ENCODE measurements at regions not wholly inside any gene's neighbourhood (a gene's known extent, or its start where the extent isn't known, plus 50 kb on each side); places are given as distances from the start of the nearest gene placed in this dataset.

- no TSS peak for BruUV-seq (replicated peaks)
- Histone ChIP-seq H2AFZ (no peak overlapping the region), H3K27me3 (ENCODE audit: insufficient read depth, low read depth) (no peaks in the 10 kb centered on the region), H3K27ac (no peak overlapping the region), H4K20me1 (ENCODE audit: insufficient read depth) (no peaks in the 10 kb centered on the region), H3K4me3 (no peak overlapping the region), H3K9me2 (ENCODE audit: insufficient read depth) (no peaks in the 10 kb centered on the region), H3K4me2 (no peak overlapping the region), H3F3A (ENCODE audit: insufficient read depth, low read depth) (no peaks in the 10 kb centered on the region), H3K4me1 (replicated peaks; ENCODE audit: insufficient read depth) (peaks cover 7% of the 10 kb centered on the region), H3K79me2 (ENCODE audit: low read depth) (peaks cover 5% of the 10 kb centered on the region; the same call in 1 of the 2 replicates), H3K36me3 (ENCODE audit: low read depth) (0 out of 2 replicates have a peak, but pooled peaks cover 1% of the 10 kb centered on the region), H3K9me3 (ENCODE audit: insufficient read depth, low read depth) (no peaks in the 10 kb centered on the region)
- intact Hi-C loops (cut with micrococcal nuclease; ENCODE audit: unreplicated experiment): no loop called here
- TF ChIP-seq EZH2 (IDR thresholded peaks at IDR 0.05; ENCODE audit: low read depth) (no peak), CTCF (conservative IDR thresholded peaks at IDR 0.05) (no peak)
- POLR2A ChIA-PET (ENCODE audit: unreplicated experiment): no interaction called here
- CTCF ChIA-PET: no interaction called here
- DNase-seq: no peak
These were observed 67.2 kb upstream of the CIBAR2 start for GRCh38 chr16:85179344-85180046.

- H3K36me3 ChIP-seq (ENCODE audit: low read depth): peaks cover 6% of the 10 kb centered on the region; the same call in 1 of the 2 replicates
- DNase-seq: peak in 1 of 2 experiments; percentile 1
- ChIA-PET POLR2A (ENCODE audit: unreplicated experiment) (no interaction called here), CTCF (no interaction called here)
- H3F3A ChIP-seq (ENCODE audit: insufficient read depth, low read depth): no peaks in the 10 kb centered on the region
- no peak overlapping the region for H3K27ac ChIP-seq
- H3K4me3 ChIP-seq: no peak overlapping the region
- no peaks in the 10 kb centered on the region for H3K4me1 ChIP-seq (replicated peaks; ENCODE audit: insufficient read depth)
- no peak for TF ChIP-seq CTCF (conservative IDR thresholded peaks at IDR 0.05)
- peaks cover 5% of the 10 kb centered on the region; the same call in 1 of the 2 replicates for H3K79me2 ChIP-seq (ENCODE audit: low read depth)
- no peak overlapping the region for H3K4me2 ChIP-seq
- no peaks in the 10 kb centered on the region for H3K9me2 ChIP-seq (ENCODE audit: insufficient read depth)
- no peaks in the 10 kb centered on the region for H3K9me3 ChIP-seq (ENCODE audit: insufficient read depth, low read depth)
- H3K27me3 ChIP-seq (ENCODE audit: insufficient read depth, low read depth): no peaks in the 10 kb centered on the region
- no peak overlapping the region for H2AFZ ChIP-seq
- H4K20me1 ChIP-seq (ENCODE audit: insufficient read depth): no peaks in the 10 kb centered on the region
- intact Hi-C loops (cut with micrococcal nuclease; ENCODE audit: unreplicated experiment): no loop called here
- no TSS peak for BruUV-seq (replicated peaks)
These were observed 68.0 kb upstream of the CIBAR2 start for GRCh38 chr16:85180047-85180826.

- Histone ChIP-seq H3K9me2 (ENCODE audit: insufficient read depth) (no peaks in the 10 kb centered on the region), H3K36me3 (ENCODE audit: low read depth) (peaks cover 6% of the 10 kb centered on the region; the same call in 1 of the 2 replicates), H3K27me3 (ENCODE audit: insufficient read depth, low read depth) (no peaks in the 10 kb centered on the region), H3K79me2 (ENCODE audit: low read depth) (peaks cover 1% of the 10 kb centered on the region; the same call in 1 of the 2 replicates), H3K4me3 (no peak overlapping the region), H3F3A (ENCODE audit: insufficient read depth, low read depth) (no peaks in the 10 kb centered on the region), H3K4me2 (no peak overlapping the region), H3K27ac (no peak overlapping the region), H3K4me1 (replicated peaks; ENCODE audit: insufficient read depth) (no peaks in the 10 kb centered on the region), H4K20me1 (ENCODE audit: insufficient read depth) (no peaks in the 10 kb centered on the region), H3K9me3 (ENCODE audit: insufficient read depth, low read depth) (no peaks in the 10 kb centered on the region), H2AFZ (no peak overlapping the region)
- no TSS peak for BruUV-seq (replicated peaks)
- ChIA-PET CTCF (no interaction called here), POLR2A (ENCODE audit: unreplicated experiment) (no interaction called here)
- no peak for TF ChIP-seq EZH2 (IDR thresholded peaks at IDR 0.05; ENCODE audit: low read depth)
- no peak for TF ChIP-seq CTCF (conservative IDR thresholded peaks at IDR 0.05)
- no peak for DNase-seq
- intact Hi-C loops (cut with micrococcal nuclease; ENCODE audit: unreplicated experiment): no loop called here
These were observed 68.8 kb upstream of the CIBAR2 start for GRCh38 chr16:85180827-85181738.

All from PC-9 (cell line).